Astrocyte (in vitro differentiated cells and primary cell): ENCODE measurements at regions not wholly inside any gene's neighbourhood (a gene's known extent, or its start where the extent isn't known, plus 50 kb on each side); places are given as distances from the start of the nearest gene placed in this dataset.

ENCODE experiments used
- CTCF ChIP-seq: IDR thresholded peaks from 2 replicates; pipeline ENCODE4 v1.5.1; 2011; ENCODE audit warnings: low read depth, mild to moderate bottlenecking, inconsistent platforms, low read length, moderate library complexity; ENCODE audit not compliant: insufficient read depth
- EZH2 ChIP-seq: IDR thresholded peaks from 2 replicates; pipeline ENCODE4 v1.6.1; 2012; ENCODE audit warnings: mild to moderate bottlenecking, low read length, inconsistent platforms; ENCODE audit not compliant: insufficient read depth

GRCh38 chr22:48192920-48193319 is 1430.5 kb downstream of the TBC1D22A start:
- TF ChIP-seq CTCF (no peak), EZH2 (no peak)
